ENCODE measurements at regions not wholly inside any gene's neighbourhood (a gene's known extent, or its start where the extent isn't known, plus 50 kb on each side); places are given as distances from the start of the nearest gene placed in this dataset.

DNA sequence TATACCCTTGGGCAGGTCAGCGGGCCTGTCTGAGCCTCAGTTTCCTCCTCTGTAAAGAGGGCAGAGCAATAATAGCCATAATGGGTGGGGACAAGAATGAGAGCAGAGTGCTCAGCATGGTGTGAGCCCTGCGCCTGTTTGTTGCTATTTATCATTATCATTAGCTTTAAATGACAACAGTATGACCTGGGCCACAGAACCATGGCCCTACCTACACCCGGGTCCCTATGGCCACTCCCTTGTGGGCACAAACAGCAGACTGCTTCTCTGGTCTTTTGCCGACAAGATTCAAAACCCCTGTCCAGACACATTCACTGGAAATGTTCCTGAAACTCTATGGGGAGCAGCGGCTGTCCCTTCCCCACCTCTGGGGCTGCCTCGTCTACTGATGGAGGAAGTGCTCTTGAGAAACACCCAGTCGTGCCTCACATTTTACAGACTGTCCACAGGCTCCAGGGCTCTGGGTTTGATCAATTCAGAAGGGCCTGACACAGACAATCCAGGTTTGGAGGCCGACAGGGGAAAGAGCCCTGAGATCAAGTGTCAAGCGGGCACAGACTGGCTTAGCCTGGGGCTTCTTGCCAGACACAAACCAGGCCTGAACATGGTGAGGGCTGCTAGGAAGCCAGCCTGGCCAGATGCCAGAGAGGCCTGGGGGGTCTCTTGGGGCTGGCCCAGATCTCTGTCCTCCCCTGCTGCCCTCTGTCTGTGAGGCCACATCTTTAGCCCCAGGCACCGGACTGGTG lies 112.5 kb upstream of the CD82 start:
- no peak for DNase-seq
- H3K4me3 ChIP-seq (replicated peaks in 1 of 3): no peak overlapping the region
- no peak overlapping the region for H3K27ac ChIP-seq
- no peaks in the 10 kb centered on the region for H3K27me3 ChIP-seq
- intact Hi-C loops (cut with DNase I): no loop called here
- no peak for TF ChIP-seq POLR2A (IDR thresholded peaks at IDR 0.05)
- TF ChIP-seq, protein P1, sequence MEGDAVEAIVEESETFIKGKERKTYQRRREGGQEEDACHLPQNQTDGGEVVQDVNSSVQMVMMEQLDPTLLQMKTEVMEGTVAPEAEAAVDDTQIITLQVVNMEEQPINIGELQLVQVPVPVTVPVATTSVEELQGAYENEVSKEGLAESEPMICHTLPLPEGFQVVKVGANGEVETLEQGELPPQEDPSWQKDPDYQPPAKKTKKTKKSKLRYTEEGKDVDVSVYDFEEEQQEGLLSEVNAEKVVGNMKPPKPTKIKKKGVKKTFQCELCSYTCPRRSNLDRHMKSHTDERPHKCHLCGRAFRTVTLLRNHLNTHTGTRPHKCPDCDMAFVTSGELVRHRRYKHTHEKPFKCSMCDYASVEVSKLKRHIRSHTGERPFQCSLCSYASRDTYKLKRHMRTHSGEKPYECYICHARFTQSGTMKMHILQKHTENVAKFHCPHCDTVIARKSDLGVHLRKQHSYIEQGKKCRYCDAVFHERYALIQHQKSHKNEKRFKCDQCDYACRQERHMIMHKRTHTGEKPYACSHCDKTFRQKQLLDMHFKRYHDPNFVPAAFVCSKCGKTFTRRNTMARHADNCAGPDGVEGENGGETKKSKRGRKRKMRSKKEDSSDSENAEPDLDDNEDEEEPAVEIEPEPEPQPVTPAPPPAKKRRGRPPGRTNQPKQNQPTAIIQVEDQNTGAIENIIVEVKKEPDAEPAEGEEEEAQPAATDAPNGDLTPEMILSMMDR (IDR thresholded peaks at IDR 0.05): no peak
- H3K4me1 ChIP-seq: no peaks in the 10 kb centered on the region
- WGBS, 2 donors: 78 to 86% methylated on average over 9 to 10 of the region's 10 CpGs
- H3K9me3 ChIP-seq: no peaks in the 10 kb centered on the region
- H3K36me3 ChIP-seq: no peaks in the 10 kb centered on the region

DNA sequence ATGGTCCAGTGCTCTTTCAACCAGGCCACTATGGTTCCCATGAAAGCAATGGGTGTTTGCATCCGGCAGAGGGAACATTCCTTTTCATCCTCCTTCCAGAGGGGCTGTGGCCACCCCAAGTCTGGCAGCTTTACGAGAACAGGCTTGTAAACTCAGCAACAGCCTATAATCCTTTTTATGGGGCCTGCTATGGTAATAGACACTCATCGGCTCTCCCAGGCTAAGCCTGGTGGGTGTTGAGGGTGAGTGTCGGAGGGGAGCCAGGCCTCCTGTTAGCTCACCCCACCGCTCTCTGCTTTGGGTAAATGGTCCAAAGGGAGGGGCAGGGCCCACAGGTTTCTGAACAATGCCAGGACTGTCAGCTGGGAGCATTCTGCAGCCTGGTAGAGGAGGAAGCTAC lies 111.6 kb upstream of the CD82 start:
- H3K4me3 ChIP-seq (replicated peaks in 1 of 3): no peak overlapping the region
- WGBS, 2 donors: 100% methylated on average over 2 to 5 of the region's 5 CpGs
- H3K9me3 ChIP-seq: no peaks in the 10 kb centered on the region
- intact Hi-C loops (cut with DNase I): no loop called here
- no peaks in the 10 kb centered on the region for H3K36me3 ChIP-seq
- no peaks in the 10 kb centered on the region for H3K4me1 ChIP-seq
- DNase-seq: no peak
- no peaks in the 10 kb centered on the region for H3K27me3 ChIP-seq
- H3K27ac ChIP-seq: no peak overlapping the region
- TF ChIP-seq, protein P1 (IDR thresholded peaks at IDR 0.05): no peak

DNA sequence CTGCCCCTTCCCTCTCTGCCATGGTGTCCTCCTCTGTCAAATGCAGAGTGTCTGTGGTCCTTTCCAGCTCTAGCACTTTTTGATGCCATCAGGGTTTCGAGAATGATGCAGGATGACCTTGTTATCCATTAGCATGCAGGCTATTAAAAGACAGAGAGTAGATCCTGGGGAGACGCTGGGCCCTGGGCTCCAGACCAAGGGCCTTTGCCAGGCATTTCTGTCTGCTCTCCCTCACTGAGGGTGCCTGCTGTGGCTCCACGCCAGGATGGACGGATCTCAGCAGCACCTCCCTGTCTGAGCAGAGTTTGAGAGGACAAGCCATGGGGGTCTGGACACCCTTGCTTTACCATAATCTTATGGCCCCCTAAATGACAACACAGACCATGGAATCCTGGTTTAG lies 110.8 kb upstream of the CD82 start:
- no peak for DNase-seq
- Histone ChIP-seq H3K4me1 (no peaks in the 10 kb centered on the region), H3K27me3 (no peaks in the 10 kb centered on the region), H3K36me3 (no peaks in the 10 kb centered on the region), H3K27ac (no peak overlapping the region), H3K9me3 (no peaks in the 10 kb centered on the region), H3K4me3 (replicated peaks in 1 of 3) (no peak overlapping the region)
- intact Hi-C loops (cut with DNase I): no loop called here
- 75 to 89% methylated on average over 4 of the region's 4 CpGs for WGBS, 2 donors
- TF ChIP-seq, protein P1 (IDR thresholded peaks at IDR 0.05): no peak
- no peak for TF ChIP-seq POLR2A (IDR thresholded peaks at IDR 0.05)

DNA sequence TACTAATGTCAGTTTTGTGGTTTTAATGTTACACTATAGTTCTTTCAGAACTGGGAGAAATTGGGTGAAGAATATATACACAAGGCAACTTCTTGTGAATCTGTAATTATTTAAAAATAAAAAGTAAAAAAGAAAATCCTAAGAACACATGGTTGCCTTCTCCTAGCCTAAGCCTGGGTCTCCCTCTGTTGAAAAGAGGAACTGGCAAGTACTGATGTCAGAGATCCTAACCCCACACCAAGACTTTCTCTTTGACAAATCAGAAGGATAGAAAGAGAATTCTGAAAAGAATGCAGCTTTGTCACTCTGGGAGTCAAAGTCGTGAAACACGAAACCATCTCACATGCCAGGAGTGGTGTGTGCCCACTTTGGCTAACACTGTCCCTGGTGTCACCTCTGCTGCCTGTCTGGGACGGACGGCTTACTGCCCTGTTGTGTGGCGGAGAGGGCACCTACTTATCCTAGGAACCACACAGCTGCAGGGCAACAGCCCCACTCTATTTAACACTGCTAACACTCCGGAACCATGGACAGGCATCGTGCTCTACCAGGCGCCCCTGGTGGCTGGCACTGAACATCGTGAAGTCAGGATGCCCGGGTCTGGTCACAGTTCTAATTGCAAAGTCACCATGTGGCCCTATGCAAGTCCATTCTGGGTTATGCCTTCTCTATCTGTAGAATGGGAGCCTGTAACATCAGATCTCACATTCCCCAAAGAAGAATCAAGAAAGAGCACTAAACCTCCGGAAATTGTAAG lies 108.7 kb upstream of the CD82 start:
- peak; percentile 13 to 40 for DNase-seq
- 48 to 73% methylated on average over 4 to 10 of the region's 11 CpGs for WGBS, 2 donors
- H3K4me1 ChIP-seq: no peaks in the 10 kb centered on the region
- no peaks in the 10 kb centered on the region for H3K36me3 ChIP-seq
- H3K9me3 ChIP-seq: no peaks in the 10 kb centered on the region
- H3K4me3 ChIP-seq (replicated peaks in 1 of 3): no peak overlapping the region
- H3K27me3 ChIP-seq: no peaks in the 10 kb centered on the region
- intact Hi-C loops (cut with DNase I): no loop called here
- no peak overlapping the region for H3K27ac ChIP-seq
- TF ChIP-seq POLR2A (IDR thresholded peaks at IDR 0.05): no peak
- TF ChIP-seq, protein P1 (IDR thresholded peaks at IDR 0.05): peak in 4 of 6 experiments; percentile 7 to 38 (median 34)

DNA sequence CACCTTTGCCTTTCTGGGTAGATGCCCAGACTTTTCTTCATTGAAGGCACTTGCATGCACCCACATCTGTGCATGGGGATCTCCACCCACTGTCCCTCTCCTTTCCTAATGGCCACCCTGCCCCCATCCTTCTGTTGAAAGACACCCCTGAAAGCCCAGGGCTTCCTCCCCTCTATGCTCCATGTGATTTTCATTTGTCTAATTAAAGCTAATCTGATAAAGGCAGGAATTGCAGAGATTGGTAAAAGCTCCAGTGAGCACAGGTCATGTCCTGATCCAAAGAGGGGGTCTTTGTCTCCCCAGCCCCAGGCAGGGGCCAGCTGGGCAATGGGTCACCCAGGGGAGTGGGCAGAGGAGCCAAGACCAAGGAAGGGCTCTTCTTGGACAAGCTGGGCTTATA lies 107.6 kb upstream of the CD82 start:
- intact Hi-C loops (cut with DNase I): no loop called here
- no peak overlapping the region for H3K27ac ChIP-seq
- DNase-seq: no peak
- TF ChIP-seq, protein P1 (IDR thresholded peaks at IDR 0.05): no peak
- no peak for TF ChIP-seq POLR2A (IDR thresholded peaks at IDR 0.05)
- H3K4me1 ChIP-seq: no peaks in the 10 kb centered on the region
- no peaks in the 10 kb centered on the region for H3K9me3 ChIP-seq
- no peaks in the 10 kb centered on the region for H3K27me3 ChIP-seq
- H3K4me3 ChIP-seq (replicated peaks in 1 of 3): no peak overlapping the region
- no peaks in the 10 kb centered on the region for H3K36me3 ChIP-seq

Data from thyroid gland (tissue), 4 donors.